Myocyte (in vitro differentiated cells): ENCODE measurements at regions not wholly inside any gene's neighbourhood (a gene's known extent, or its start where the extent isn't known, plus 50 kb on each side); places are given as distances from the start of the nearest gene placed in this dataset.

ENCODE experiments used
- DNase-seq: peaks from one replicate; pipeline ENCODE4 v3.0.0-alpha.2; 2012; ENCODE audit warnings: low read depth

DNA sequence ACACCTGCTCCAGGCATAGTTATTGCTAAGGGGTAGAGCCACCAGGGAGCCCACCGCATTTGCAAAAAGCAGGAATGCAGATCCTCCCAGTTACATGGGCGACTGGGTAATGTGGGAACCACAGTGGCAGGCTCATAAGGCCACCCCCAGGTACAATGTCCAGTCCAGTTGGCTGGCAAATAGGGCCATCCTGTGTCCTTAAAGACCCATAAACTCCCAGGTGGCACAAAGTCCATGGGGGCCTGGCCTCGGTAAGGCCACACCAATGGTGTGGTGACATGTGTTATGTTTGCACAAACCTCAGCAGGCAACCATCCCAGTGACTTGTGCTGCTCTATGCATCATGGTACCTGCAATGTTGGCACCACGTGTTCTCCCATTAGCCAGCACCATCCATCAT lies 283.6 kb upstream of the GYPC start:
- DNase-seq, result no peak

DNA sequence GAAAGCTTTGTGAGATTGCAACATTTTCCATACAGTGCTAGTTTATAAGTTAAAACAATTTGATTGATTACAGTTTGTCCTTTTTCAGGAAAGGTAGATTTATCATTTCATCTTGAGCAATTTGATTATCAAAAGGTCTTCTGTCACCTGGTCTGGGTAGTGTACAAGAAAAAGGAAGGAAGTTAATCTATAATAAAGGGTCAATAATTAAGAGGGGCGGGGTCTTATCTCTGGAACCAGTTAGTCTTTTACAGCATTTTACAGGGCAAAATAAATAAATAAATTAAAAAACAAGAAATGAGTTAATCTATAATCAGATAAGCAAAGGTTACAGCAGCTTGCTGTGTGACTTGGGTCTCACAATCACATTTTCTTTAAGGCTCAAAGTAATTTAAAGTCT lies 277.8 kb upstream of the GYPC start:
- DNase-seq, result no peak

DNA sequence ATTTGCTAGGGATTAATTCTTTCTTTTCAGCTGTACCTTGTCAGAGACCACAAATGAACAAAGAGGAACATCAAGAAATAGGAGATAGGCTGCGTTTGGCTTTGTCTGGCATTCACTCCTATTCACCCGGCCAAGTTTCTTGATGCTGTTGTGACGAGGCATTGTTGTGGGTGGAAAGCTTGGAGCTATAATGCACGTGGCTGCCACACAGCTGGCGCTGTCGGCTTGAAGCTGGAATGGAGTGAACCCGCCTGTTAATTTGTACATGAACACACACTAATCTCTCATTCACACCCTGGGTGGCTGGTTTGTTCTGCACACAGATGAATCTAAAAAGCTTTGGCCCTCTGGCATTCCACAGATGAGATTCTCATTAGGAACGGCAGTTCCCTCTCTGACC lies 274.9 kb upstream of the GYPC start:
- DNase-seq, result no peak

DNA sequence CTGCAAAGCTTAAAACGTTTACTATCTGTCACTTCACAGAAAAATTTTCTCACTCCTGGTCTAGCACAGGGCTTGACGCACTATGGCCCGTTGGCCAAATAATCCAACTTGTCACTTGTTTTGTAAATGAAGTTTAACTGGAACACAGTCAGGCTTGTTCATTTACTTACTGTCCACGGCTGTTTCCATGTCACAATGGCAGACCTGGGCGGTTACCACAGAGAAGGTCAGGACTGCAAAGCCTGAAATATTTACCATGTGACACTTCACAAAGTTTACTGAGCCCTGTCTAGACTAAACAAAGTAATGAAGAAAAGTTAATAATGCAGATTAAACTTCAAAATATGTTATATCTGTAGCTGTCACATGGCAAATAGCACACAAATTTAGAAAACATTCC lies 273.0 kb upstream of the GYPC start:
- no peak for DNase-seq

DNA sequence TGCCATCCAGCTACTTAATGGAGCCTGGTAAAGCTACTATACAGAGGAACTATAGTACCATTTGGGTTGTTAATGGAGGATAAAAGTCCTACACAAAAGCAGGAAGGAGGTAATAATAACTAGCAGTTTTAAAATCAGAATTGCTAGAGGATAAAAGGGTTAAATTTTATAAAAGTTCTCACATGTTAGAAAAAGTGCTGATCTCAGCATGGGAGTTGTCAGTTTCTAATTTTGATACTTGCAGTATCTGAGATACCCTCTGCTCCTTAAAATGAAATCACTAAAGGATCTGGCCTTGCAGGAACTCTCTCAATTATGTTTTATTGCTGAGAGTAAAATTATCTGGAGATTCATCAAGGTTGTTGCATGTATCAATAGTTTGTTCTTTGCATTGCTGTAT lies 272.2 kb upstream of the GYPC start:
- DNase-seq, result no peak

DNA sequence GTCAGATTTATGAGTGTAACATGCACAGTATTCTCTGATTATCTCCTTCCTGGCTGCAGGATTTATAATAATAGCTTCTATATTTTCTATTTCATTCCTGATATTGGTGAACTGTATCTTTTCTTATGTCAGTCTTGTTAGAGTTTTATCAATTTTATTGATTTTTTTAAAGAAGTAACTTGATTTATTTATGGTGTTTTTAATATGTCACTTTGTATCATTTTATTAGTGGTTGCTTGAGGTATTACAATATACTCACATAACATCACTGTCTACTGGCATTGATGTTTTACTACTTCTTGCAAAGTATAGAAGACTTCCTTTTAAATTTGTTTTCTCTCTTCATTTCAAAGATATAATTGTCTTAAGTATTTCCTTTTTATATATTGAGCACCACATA lies 270.5 kb upstream of the GYPC start:
- no peak for DNase-seq

DNA sequence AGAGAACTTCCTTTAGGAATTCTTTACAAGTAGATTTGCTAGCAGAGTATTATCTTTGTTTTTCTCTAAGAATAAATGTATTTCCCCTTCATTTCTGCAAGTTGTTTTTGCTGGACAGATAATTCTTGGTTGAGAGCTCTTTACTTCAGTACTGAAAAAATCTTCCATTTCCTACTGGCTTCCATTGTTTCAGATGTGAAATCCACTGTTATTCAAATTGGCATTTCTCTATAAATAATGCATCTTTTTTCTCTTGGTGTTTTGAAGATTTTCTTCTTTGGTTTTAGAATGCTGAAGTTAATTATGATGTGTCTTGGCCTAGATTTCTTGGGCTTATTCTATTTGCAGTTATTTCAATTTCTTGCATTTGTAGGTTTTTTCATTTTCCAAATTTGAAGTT lies 270.0 kb upstream of the GYPC start:
- DNase-seq, result no peak

DNA sequence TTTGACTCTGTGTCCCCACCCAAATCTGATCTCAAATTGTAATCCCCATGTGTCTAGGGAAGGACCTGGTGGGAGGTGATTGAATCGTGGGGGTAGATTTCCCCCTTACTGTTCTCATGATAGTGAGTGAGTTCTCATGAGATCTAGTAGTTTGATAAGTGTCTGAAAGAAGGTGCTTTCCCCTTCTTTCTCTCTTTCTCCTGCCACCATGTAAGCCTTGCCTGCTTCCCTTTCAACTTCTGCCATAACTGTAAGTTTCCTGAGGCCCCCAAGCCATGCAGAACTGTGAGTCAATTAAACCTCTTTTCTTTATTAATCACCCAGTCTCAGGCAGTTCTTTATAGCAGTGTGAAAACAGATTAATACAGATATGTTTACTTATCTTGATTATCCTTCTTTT lies 266.5 kb upstream of the GYPC start:
- DNase-seq, result no peak

DNA sequence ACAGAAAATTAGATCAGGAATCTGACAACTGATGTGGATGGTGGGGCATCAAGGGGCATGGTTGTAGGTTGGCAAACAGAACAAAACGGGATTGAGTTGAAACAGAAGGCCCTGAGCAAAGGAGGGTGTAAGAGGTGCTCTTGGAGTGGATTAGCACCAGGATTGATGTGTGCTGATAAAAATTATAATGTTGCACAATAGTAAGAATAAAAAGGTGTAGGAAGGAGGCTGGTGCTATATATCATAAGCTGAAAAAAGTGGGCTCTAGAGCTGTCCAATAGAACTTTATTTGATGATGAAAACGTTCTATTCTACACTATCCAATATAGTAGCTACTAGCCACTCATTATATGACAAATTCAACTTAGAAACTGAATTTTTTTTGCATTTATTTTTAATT lies 263.1 kb upstream of the GYPC start:
- no peak for DNase-seq

DNA sequence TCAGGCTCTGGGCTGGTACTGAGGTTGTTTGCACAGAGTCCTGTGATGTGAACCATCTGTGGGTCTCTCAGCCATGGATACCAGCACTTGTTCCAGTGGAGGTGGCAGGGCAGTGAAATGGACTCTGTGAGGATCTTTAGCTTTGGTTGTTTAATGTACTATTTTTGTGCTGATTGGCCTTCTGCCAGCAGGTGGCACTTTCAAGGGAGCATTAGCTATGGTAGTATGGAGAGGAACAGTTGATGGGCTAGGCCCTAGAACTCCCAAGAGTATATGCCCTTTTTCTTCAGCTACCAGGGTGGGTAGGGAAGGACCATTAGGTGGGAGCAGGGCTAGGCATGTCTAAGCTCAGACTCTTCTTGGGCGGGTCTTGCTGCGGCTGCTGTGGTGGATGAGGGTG lies 257.0 kb upstream of the GYPC start:
- DNase-seq, result no peak

DNA sequence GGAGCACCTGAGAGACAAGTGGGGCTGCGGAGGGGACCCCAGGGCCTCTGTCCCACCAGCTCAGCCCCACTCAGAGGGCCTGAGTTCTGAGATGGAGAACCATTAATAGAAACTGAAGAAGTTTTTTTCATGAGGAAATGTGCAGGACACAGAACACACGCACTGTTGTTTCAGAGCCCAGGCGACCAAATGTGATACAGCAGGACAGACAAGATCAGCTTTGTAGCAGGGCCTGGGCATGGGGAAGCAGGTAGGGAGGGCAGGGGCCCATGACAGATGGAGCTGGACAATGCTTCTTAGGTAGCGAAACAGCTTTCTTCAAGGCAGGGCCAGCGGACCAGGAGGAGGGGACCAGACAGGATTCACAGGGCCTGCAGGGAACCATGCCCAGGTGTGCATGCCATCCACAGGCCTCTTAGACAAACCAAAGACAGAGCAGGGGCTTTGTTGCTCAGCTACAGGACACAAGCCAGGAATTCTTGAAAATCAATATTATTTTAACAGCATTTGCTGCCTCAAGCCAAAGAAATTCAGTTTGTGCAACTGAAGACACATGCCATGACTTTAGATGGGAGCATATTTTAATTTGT lies 252.8 kb upstream of the GYPC start:
- no peak for DNase-seq

DNA sequence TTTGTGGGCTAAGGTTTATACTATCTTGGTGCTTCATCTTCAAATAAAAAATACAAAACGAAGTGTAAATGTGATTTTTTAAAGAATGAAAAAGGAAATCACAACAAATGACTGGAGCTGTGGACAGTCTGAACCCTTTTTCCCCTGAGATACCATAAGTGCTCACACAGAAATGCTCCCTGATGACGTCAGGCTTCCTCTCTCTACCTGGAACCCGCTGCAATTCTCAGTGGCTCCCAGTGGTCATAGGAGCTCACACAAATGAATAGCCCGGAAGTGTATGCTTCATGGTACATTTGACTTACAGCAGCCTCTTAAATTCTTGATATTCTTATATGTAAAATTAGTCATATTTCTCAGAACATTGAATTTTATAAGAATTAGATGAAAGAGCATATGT lies 249.7 kb upstream of the GYPC start:
- no peak for DNase-seq

DNA sequence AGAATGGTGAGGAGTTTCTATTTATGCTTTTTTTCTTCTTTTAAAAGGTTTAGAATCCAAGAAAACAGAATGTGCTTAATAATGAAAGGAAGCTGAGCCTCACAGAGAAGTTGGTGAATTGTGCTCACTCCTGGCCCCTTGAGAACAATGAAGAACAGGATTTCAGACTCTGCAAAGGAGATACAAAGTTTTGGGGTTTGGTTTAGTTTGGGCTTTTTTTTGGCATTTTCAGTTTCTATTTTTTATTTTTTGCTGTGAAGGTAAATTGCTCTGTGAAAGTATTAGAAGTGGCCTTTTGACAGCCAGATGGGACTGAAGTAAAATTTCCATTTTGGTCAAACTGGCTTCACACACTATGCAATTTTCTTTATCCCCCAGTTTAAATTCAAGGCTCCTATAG lies 247.3 kb upstream of the GYPC start:
- no peak for DNase-seq

DNA sequence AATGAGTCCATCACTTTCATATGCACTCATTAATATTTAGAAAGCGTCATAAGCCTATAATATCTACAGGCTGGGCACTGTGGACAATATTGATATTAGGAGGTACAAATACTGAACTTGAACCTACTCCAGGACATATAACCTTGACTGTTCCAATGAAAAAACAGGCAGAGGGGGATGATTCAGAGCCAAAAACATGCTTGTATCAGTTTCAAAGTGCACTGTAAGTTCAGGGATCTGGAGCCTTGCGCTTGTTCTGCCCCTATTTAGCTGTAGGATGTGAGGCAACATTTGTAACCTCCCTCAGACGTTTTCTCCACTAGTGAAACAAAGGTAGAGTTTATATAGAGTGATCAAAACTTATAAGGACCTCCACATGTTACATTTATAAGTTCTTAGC lies 246.1 kb upstream of the GYPC start:
- no peak for DNase-seq

DNA sequence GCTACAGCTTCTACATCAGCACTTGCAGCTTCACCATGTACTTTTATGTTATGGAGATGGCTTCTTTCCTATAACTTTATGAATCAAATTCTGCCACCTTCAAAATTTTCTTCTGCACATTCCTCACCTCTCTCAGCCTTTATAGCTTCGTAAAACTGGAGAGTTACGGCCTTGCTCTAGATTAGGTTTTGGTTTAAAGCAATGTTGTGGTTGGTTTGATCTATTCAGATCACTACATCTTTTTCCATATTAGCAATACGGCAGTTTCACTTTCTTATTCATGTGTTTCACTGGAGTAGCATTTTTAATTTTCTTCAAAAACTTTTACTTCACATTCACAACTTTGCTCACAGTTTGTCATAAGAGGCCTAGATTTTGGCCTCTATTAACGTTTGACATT lies 242.9 kb upstream of the GYPC start:
- DNase-seq, result no peak

DNA sequence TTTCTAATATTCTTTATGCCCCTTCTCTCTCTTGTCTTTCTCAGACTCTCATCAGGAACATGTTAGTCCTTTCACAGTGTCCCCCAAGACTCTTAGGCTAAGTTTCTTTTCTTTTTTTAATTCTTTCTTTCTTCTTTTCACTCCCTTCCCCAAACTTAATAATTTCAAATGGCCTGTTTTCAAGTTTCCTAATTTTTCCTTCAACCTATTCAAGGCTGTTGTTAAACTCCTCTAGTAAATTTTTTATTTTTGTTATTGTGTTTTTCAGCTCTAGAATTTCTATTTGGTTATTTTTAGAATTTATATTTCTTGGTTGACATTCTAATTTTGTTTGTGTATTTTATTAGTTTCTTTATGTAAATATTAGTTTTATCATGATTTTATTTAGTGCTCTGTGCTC lies 236.6 kb upstream of the GYPC start:
- DNase-seq, result no peak

DNA sequence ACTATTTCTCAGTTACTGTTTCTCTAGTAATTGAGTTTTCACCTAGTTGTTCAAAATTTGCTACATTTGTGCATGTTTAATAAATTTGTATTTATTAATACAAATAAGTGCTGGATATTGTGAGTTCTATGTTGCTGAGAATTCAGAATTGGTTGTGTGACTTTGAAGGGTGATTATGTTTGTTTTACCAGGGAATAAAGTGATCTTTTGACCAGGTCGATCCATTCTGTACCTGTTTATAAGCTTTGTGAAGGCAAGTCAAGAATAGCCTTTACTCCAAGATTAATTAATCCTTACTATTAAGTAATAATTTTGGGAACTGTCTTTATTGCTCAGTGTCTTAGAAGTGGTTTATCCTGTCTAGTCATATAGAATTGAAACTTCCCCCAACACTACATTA lies 230.0 kb upstream of the GYPC start:
- no peak for DNase-seq

DNA sequence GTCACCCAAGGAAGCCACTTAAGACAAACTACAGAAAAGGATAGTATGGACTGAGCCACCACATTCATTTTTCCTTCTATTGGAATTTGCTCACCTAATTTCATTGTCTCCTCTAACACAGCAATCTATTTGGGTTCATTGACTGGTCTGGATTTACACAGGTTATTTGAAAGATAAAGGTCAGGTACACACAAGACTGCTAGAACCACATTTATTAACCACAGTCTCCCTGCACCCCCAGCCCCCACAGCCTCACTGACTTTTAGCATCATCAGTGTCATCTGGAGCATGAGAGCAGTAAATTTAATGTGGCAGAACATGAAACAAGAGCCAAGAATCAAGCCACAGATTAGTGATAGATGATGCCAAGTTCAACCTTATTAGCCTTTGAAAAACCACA lies 226.9 kb upstream of the GYPC start:
- no peak for DNase-seq

DNA sequence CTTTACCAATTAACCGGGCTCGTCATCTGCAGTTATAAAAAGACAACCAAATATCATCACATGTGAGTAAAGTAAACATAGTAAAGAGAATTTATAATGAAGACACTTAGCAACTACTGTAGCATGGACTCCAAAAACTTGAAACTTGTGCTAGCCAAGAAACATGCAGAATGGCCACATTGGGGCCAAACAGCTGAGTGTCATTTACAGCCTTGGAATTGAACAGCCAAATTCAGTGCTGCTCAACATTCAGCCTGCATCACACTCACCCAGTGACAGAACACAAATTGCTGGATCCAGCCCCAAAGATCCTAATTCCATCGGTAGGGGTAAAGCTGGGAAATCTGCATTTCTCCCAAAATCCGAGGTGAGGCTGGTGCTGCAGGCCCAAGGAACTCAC lies 224.8 kb upstream of the GYPC start:
- no peak for DNase-seq

DNA sequence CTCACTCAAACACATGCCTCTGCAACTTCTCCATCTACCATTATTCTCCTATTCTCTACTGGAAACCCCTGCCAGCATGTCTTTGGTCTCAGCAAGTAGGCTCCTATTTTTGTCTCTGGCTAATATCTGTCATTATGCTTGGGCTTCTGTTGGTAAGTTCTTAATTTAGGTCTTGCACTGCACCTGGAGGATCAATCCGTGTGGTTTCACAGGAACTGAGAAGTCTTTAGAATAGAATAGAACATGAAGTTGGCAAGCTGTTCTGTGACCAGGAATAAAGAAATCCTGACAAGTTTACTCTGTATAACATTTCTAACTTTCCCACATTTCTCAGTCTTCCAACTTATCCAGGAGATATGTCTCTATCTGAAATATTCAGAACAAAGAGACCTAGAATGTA lies 219.5 kb upstream of the GYPC start:
- no peak for DNase-seq

DNA sequence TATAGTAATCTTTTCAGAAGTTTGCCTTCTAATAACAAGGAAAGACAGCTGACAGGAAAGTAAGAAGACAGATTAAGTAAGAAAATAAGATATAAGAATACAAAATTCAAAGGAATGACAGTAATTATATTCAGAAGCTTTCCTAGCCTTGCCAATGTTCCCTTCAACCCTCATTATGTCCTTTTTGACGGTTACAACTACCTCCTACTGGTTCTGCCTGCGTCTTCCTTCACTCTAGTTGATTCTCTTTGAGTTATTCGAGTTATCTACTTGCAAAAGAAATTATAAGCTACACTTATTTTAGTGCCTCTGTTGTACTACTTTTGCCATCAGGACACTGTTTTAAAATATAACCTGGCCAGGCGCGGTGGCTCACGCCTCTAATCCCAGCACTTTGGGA lies 218.9 kb upstream of the GYPC start:
- no peak for DNase-seq

DNA sequence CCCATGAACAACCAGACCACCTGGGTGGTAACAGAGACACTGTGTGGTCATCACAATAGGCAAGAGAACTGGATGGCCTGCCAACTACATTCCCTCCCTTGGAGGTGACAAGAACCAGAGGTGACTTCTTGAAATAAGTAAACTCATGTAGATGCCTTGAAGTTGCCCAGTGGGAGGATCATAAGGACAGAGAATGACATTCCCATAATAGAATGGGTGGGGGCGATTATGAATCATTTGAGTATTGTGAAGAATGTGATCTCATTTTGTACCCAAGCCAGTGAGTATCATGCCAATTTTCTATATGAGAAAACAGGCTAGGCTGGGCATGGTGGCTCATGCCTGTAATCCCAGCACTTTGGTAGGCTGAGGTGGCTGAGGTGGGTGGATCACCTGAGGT lies 211.4 kb upstream of the GYPC start:
- no peak for DNase-seq

DNA sequence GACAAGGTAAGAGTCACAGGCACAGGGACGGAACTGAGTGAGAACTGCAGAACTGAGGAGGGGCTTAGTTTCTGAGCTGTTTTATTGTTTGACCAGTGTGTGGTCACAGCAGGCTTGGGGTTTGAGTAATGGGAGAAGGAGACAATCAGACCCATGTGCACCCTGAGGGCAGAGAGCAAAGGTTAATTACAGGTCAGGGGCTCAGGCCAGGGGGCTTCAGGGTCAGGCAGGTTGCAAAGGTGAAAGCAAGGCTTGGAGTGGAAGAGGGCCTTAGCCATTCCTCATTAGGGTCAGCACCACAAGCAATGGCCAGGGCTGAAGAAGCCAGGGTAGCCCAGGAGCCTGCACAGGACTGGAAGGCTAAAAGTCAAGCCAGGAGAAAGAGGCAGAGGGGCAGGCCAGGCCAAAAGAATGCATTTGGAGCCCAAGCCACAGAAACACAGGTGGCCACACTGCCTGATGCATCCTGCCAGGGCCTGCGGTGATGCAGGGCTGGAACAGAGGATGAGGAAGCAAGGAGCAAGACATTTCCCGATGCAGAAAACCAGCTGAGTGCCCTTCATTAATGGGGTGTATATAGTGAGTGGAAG lies 209.8 kb upstream of the GYPC start:
- DNase-seq, result no peak

DNA sequence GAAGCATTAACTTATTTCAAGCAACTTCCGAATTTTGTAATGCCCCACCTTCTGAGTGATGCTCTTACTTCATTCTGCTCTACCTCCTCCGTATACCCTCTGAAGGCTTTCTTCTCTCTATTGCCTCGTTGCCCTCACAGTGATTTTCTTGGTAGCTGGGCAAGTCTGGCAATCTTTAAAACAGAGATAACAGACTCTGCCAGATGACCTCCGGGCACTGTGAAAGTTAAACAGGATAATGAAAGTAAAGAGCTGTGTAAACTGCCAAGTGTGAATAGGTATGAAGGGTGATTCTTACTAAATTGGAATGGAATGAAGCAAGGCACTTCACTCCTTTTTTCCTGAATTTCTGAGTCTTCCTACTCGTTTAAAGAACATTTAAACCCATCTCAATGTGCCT lies 207.3 kb upstream of the GYPC start:
- DNase-seq, result no peak
